A673 (cell line): ENCODE measurements at regions not wholly inside any gene's neighbourhood (a gene's known extent, or its start where the extent isn't known, plus 50 kb on each side); places are given as distances from the start of the nearest gene placed in this dataset.

Experiments used
- EZH2 ChIP-seq: fragments of 200-600 bp; sonication (generic); IDR thresholded peaks from 2 replicates; pipeline ENCODE4 v1.6.1; 2017; ENCODE audit warnings: borderline replicate concordance, low read depth, mild to moderate bottlenecking, mixed read lengths, antibody characterized with exemption, low read length; ENCODE audit not compliant: poor library complexity, severe bottlenecking
- TF ChIP-seq, protein P1 (sequence below): fragments of 300-800, 200-600 bp; sonication (generic); conservative IDR thresholded peaks from 2 replicates; pipeline ENCODE4 v1.5.1; 2017; ENCODE audit warnings: low read depth, mild to moderate bottlenecking, antibody characterized with exemption, low read length, moderate library complexity, mixed read lengths

GRCh38 chr14:52150162-52150561, 81.3 kb upstream of the NID2 start:
- TF ChIP-seq, protein P1, sequence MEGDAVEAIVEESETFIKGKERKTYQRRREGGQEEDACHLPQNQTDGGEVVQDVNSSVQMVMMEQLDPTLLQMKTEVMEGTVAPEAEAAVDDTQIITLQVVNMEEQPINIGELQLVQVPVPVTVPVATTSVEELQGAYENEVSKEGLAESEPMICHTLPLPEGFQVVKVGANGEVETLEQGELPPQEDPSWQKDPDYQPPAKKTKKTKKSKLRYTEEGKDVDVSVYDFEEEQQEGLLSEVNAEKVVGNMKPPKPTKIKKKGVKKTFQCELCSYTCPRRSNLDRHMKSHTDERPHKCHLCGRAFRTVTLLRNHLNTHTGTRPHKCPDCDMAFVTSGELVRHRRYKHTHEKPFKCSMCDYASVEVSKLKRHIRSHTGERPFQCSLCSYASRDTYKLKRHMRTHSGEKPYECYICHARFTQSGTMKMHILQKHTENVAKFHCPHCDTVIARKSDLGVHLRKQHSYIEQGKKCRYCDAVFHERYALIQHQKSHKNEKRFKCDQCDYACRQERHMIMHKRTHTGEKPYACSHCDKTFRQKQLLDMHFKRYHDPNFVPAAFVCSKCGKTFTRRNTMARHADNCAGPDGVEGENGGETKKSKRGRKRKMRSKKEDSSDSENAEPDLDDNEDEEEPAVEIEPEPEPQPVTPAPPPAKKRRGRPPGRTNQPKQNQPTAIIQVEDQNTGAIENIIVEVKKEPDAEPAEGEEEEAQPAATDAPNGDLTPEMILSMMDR: no peak
- no peak for TF ChIP-seq EZH2
